ENCODE measurements at regions not wholly inside any gene's neighbourhood (a gene's known extent, or its start where the extent isn't known, plus 50 kb on each side); places are given as distances from the start of the nearest gene placed in this dataset.

DNA sequence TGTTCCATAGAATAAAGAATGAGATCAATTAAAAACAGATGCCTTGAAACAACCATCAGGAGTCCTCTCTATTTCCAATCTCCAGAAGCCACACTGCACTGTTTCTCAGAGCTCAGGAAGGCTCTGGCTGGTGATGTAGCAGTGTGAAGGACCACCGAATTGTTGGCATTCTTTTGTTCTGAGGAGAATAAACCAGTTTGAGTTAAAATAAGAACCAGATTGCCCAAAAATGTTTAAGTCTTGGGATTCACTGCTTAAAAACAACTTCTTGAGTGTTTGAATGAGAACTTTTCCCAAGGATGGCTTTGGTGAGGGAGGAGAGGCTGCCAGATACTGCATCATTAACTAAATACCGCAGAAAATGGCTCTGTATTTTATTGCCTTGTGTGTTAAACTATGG is 341.2 kb downstream of the C12orf75 start:
- Histone ChIP-seq H3K36me3 (ENCODE audit: control insufficient read depth, insufficient read depth, low read length) (no peaks in the 10 kb centered on the region), H3K4me3 (ENCODE audit: low read depth, low read length) (no peak overlapping the region), H3K27me3 (ENCODE audit: control insufficient read depth, insufficient read depth, low read length) (no peaks in the 10 kb centered on the region)
- TF ChIP-seq, protein P1, sequence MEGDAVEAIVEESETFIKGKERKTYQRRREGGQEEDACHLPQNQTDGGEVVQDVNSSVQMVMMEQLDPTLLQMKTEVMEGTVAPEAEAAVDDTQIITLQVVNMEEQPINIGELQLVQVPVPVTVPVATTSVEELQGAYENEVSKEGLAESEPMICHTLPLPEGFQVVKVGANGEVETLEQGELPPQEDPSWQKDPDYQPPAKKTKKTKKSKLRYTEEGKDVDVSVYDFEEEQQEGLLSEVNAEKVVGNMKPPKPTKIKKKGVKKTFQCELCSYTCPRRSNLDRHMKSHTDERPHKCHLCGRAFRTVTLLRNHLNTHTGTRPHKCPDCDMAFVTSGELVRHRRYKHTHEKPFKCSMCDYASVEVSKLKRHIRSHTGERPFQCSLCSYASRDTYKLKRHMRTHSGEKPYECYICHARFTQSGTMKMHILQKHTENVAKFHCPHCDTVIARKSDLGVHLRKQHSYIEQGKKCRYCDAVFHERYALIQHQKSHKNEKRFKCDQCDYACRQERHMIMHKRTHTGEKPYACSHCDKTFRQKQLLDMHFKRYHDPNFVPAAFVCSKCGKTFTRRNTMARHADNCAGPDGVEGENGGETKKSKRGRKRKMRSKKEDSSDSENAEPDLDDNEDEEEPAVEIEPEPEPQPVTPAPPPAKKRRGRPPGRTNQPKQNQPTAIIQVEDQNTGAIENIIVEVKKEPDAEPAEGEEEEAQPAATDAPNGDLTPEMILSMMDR (IDR thresholded peaks at IDR 0.05; ENCODE audit: insufficient read depth, low read length, poor library complexity, severe bottlenecking), result no peak
- DNase-seq (ENCODE audit: low read depth), result no peak

GRCh38 chr12:105672121-105672975 is 341.9 kb downstream of the C12orf75 start:
- no peaks in the 10 kb centered on the region for H3K27me3 ChIP-seq (ENCODE audit: control insufficient read depth, insufficient read depth, low read length)
- H3K4me3 ChIP-seq (ENCODE audit: low read depth, low read length), result no peak overlapping the region
- no peak for DNase-seq (ENCODE audit: low read depth)
- TF ChIP-seq, protein P1 (IDR thresholded peaks at IDR 0.05; ENCODE audit: insufficient read depth, low read length, poor library complexity, severe bottlenecking), result no peak
- H3K36me3 ChIP-seq (ENCODE audit: control insufficient read depth, insufficient read depth, low read length), result no peaks in the 10 kb centered on the region

GRCh38 chr12:105674871-105675699 is 344.6 kb downstream of the C12orf75 start:
- no peak for DNase-seq (ENCODE audit: low read depth)
- H3K4me3 ChIP-seq (ENCODE audit: low read depth, low read length), result no peak overlapping the region
- H3K27me3 ChIP-seq (ENCODE audit: control insufficient read depth, insufficient read depth, low read length), result no peaks in the 10 kb centered on the region
- TF ChIP-seq, protein P1 (IDR thresholded peaks at IDR 0.05; ENCODE audit: insufficient read depth, low read length, poor library complexity, severe bottlenecking), result no peak
- no peaks in the 10 kb centered on the region for H3K36me3 ChIP-seq (ENCODE audit: control insufficient read depth, insufficient read depth, low read length)

DNA sequence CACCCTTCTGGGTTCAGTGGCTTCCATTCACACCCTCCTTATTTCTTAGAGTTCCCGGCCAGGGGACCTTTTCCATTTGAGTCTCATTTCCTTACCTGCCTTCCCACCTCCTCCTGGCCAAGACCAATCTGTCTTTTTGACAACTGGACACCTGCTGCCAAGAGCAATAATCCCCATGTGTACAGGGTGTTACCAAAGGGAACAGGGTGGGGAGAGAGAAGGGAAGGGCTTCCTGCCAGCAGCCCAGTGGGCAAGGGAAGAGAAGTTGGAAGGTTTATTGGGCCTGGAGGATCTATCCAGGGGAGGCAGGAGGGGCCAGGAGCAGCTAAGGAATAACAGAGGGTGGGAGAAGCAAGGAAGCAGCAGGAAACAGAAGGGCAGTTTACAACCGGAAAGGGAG is 346.2 kb downstream of the C12orf75 start:
- Histone ChIP-seq H3K36me3 (ENCODE audit: control insufficient read depth, insufficient read depth, low read length) (no peaks in the 10 kb centered on the region), H3K4me3 (ENCODE audit: low read depth, low read length) (no peak overlapping the region), H3K27me3 (ENCODE audit: control insufficient read depth, insufficient read depth, low read length) (no peaks in the 10 kb centered on the region)
- DNase-seq (ENCODE audit: low read depth), result no peak
- TF ChIP-seq, protein P1 (IDR thresholded peaks at IDR 0.05; ENCODE audit: insufficient read depth, low read length, poor library complexity, severe bottlenecking), result no peak

DNA sequence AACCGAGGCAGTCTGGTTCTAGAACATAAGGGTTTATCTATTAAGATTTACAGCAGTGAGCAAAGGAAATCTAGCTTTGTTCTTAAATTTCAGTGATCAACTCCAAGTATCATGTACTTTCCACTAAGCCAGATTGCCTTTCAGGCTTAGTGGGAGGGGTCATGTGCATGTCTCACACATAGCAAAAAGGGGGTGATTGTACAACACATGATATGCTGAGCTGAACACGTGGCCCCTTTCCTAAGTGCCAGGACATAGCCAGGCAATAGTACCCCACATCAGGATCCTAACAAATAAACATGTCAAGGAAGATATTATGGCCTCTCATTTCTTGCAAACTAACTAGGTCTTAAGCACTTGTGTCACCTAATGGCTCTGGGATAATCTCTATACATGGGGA is 347.2 kb downstream of the C12orf75 start:
- DNase-seq (ENCODE audit: low read depth), result no peak
- no peak overlapping the region for H3K4me3 ChIP-seq (ENCODE audit: low read depth, low read length)
- TF ChIP-seq, protein P1 (IDR thresholded peaks at IDR 0.05; ENCODE audit: insufficient read depth, low read length, poor library complexity, severe bottlenecking), result no peak
- no peaks in the 10 kb centered on the region for H3K27me3 ChIP-seq (ENCODE audit: control insufficient read depth, insufficient read depth, low read length)
- no peaks in the 10 kb centered on the region for H3K36me3 ChIP-seq (ENCODE audit: control insufficient read depth, insufficient read depth, low read length)

Data from kidney epithelial cell (primary cell).